GM21619 (cell line): ENCODE measurements at regions not wholly inside any gene's neighbourhood (a gene's known extent, or its start where the extent isn't known, plus 50 kb on each side); places are given as distances from the start of the nearest gene placed in this dataset.

Source experiments
- ATAC-seq: cut with Tn5 transposase; IDR thresholded peaks from one replicate; pipeline ENCODE4 v1.9.1; 2021; ENCODE audit not compliant: unreplicated experiment

DNA sequence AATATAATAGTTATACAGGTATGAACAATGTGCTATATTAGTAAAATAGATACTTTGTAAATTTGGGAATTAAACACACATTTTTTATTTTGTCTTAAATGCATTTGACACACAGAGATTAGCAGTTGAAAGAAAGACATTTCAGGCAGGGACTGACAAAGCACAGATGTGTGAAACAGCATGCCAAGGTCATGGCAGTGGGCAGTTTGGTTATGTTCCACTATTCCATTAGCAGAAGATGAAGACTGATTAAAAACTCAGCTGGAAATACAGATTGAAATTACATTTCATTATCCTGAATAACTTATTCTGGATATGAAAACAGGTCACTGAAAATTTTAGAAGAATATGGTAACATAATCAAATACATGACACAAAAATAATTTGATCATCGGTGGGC is 669.8 kb upstream of the LRFN5 start:
- no peak for ATAC-seq

DNA sequence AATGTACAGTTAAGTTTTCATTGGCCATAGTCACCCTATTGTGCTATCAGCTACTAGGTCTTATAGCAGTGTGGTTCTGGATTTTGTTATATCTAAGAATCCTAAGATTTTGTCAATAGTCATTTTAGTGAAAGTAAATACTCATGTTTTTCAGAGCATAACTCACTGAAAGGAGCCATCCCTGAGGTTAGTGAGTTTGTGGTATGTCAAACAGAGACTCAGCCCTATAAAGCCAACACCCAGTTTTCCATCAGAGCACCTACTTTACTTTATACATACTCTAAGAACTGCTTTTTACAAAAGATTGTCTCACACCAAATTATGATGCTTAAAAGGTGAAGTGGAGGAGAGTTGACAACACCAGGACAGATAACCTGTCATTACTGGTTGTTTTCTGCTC is 686.3 kb upstream of the LRFN5 start:
- no peak for ATAC-seq

DNA sequence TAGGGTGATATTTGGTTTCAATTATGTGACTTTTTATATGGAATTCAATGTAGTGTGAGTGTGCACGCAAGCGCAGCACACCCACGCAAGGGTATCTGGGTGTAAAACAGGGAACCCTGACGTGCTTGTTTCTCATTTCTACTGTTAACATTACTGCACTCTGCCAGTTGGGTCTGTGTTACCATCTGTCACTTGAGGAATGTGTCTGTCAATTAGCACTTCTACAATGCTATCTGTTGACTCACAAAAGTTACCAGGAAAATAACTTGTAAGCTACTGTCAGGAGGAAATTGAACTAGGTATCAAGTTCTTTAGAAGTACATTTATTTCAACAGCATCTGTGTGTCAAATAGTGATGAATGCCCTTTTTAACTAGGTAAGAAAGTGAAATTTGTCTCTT is 695.5 kb upstream of the LRFN5 start:
- no peak for ATAC-seq

DNA sequence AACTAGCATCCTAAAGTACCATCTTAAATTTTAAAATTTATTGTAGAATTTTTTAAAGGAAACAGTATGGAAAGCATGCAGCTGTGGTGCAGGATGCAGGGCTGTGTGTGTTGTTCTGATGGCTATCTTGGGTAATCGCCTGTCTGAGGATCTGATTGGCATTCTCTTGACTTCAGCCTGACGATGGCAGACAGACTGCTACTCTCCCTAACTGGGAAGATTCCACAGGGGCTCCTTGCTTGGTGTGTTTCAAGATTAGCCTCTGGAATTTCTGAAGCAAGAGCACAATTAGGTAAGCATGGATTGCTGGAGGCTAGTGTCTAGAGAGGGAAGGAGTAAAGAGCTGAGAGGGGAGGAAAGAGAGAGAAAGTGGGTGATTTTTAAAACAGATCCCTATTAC is 696.8 kb upstream of the LRFN5 start:
- ATAC-seq: no peak

DNA sequence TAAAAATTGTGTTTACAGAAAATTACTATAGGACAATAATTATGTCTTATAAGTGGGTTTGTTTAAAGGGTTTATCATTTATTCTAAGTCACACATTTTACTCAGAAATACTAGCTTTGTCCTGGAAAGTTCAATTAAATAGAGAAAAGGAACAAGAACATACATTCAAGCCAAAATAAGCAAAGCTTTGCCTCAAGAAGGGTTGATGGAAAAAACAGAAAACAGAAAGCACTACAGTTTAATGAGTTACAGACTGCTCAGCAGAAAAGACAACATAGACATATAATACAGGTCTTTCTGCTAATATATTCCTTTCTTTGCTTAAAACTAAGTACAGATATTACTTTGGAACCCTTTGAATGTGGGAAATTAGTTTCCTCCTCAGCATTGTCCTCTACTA is 703.0 kb upstream of the LRFN5 start:
- no peak for ATAC-seq

DNA sequence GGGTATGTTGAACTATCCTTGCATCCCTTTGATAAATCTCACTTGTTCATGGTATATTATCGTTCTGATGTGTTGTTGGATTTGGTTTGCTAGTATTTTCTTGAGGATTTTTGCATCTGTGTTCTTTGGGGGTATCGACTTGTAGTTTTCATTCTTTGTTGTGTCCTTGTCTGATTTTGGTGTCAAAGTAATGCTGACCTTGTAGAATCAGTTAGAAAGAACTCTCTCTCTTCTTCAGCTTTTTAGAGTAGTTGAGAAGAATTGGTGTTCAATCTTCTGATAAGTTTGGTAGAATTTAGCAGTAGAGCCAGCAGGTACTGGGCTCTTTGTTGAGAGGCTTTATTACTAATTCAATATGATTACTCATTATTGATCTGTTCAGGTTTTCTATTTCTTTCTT is 707.2 kb upstream of the LRFN5 start:
- ATAC-seq: no peak

DNA sequence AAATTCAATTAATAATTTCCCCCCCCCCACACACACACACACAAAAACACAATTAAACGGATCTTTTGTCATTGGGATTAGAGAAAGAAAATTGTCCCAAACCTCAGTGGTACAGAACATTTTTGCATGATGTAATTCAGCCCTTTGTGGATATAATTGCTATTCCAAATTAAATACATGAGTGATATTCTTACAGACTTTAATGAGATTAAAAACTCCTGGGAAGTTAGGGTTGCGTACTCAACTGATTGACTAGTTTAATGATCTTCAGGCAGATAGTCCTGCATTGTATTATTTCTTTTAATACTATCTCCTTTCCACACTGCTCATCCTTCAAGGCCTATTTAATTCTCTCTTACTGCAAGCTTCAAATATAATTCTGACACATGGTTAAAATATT is 711.8 kb upstream of the LRFN5 start:
- ATAC-seq: no peak

DNA sequence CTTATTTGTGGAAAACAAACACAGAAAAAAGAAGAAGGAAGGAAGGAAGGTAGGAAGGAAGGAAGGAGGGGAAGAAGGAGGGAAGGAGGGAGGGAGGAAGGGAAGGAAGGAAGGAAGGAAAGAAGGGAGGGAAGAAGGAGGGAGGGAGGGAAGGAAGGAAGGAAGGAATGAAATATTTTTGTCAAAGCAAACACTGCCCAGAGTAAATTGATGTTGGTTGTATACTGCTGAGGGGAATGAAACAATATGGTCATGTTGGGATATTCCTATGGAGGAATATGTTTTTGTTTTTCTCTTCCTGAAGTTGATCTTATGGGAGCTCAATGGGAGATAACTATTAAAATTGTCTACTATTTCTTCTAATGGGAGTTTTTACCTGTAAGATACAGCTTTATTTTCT is 717.5 kb upstream of the LRFN5 start:
- no peak for ATAC-seq

DNA sequence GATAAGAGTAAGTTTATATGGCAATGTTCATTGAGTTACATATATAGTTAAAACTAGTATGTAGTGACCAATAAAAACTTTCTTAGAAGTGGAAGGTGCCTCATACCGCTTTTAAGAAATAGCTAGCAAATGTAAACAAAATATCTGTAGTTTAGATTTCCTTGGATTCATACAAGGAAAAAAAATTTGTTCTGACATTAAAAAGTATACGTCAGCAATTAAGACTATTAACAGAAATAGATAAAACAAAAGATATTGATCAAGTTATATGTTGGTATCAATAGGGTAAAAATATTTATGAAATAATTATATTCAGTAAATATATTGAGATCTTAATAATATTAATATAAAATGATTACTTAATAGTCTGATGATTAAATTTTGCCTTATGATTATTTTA is 718.8 kb upstream of the LRFN5 start:
- no peak for ATAC-seq

DNA sequence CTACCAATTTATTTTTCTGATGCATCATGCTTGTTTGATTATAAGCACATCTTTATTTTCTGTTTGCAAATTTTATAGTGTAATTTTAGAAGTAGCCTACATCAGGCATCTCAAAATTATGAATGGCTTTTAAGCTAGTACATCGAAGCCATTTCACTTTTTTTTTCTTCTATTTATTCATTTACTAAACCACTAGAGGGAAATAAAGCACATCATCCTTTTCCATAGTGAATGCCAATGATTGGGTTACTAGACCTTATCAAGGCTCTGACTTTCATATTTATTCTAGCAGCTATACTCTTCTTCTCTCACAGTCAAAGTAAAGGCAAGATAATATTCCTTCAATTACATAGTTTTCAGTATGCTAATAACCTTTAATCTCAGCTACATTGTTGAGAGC is 736.4 kb upstream of the LRFN5 start:
- ATAC-seq: no peak

DNA sequence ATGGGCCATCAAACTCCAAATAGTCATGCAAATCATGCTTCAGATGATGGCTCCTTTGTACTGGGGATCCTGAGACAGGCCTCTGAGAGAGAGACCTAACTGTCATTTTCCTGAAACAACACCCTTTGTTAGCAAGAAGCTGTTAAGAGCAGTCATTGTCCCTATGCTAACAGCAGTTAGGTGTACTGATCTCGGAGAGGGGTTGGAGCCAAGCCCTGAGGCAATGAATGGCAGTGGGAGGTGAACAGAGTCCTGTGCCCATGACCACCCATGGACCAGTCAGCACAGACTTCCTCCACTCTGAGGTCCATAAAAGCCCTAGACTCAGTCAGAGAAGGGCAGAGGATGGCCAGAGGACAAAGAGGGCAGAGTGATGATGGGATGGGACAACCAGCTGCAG is 747.6 kb upstream of the LRFN5 start:
- no peak for ATAC-seq

DNA sequence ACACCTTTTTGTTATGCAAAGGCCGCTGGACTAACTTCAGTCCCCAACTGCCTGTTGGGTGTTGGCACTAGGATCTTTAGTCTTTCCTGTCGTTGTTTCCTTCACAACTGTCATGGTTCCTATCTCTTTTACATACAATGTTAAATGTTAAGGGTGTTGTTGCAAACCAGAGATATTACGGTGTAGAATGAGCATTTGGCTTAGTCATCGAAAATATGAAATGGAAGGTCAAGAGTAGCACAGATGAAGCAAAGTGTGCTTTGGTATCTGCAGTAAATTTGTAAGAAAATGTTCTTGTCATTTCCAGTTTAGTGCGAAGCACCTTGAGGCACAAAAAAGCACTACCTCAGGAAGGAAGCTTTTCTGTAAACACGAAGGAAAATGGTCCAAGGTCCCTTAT is 751.3 kb upstream of the LRFN5 start:
- no peak for ATAC-seq

DNA sequence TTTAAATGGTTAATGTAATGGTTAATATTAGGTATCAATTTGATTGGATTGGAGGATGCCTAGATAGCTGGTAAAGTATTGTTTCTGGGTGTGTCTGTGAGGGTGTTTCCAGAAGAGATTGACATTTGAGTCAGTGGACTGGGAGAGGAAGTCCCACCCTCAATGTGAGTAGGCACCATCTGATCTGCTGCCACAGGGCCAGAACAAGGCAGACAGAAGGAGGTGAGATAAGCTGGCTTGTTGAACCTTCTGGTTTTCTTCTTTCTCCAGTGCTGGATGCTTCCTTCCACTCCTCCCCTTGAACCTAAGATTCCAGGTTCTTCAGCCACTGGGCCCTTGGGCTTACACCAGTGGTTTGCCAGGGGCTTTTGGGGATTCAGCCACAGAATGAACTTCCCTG is 756.5 kb upstream of the LRFN5 start:
- ATAC-seq: no peak

DNA sequence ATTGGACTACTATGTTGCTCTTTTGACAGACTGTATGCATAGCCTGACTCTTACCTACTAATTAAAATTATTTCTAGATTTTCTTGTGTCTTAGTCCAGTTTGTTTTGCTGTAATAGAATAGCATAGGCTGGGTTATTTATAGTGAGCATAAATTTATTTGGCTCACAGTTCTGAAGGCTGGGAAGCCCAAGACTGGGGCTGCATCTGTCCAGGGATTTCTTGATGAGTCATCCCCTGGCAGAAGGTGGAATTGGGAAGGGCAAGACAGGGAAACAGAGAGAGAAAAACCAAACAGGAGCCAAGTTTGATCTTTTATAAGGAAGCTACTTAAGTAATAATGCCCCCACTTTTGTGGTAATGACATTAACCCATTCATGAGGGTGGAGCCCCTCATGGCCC is 759.2 kb upstream of the LRFN5 start:
- no peak for ATAC-seq

DNA sequence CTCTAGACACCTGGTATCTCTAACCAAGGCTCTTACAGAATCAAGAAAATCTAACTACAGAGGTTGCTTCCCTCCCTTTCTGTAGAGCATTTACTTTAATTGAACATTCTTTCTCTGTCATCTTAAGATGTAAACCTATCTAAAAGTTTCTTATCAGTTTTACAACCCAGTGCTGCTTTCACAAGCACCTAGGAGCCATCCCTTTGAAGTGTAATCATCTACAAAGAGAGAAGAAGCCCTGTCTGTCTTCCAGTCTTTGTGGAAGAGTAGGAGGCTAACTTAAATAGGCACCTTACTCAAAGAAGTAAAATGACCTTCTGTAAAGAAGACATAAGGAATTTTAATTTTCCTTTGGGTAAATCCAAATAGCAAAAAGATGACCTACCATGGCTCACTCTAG is 763.9 kb upstream of the LRFN5 start:
- ATAC-seq: no peak

DNA sequence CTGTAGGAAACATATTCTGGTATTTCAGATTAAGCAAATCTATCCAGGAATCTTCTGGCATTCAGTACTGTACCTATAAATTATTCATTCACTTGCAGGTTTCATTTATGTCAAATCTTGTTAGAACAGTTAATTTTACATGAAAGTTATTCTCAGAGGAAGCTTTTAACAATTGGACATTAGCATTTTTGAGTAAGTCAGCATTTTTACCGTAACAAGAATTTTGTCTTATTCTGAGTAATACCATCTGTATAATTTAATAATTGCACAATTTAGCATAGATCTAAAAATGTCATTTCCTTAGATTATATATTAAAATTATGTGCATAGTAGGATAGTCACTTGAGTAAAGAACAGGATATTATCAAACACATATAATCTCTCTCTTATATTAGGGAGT is 764.8 kb upstream of the LRFN5 start:
- ATAC-seq: no peak

DNA sequence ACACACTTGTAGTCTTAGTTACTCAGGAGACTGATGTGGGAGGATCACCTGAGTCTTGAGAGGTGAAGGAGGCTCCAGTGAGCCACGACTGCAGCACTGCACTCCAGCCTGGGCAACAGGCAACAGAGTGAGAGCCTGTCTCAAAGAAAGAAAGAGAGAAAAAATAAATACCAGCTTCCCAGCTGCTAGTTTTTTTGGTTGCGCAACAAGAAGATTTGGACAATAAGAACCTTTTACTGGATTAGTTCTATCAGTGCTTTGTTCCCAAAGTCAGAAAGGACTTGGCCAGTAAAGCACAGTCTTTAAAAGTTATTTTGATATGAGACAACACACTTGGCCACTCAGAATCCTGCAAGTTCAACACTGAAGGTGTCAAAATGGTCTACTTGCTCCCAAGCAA is 768.1 kb upstream of the LRFN5 start:
- ATAC-seq: no peak

DNA sequence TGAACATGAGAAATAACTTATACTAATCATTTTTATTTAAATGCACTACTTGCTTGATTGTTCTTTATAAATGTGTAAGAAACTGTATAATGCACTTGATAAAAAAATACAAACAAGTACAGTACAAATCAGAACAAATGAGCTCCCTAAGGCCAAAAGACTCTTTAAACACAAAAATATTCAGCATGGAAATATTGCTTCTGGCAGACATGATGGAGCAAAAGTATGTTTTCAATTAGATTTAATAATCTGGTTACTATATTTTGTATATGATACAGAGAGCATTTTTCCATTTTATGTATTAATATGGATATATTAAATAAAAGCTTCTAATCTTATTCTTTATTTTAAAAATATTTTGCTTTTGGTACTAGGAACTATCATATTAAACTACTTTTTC is 800.2 kb upstream of the LRFN5 start:
- no peak for ATAC-seq

DNA sequence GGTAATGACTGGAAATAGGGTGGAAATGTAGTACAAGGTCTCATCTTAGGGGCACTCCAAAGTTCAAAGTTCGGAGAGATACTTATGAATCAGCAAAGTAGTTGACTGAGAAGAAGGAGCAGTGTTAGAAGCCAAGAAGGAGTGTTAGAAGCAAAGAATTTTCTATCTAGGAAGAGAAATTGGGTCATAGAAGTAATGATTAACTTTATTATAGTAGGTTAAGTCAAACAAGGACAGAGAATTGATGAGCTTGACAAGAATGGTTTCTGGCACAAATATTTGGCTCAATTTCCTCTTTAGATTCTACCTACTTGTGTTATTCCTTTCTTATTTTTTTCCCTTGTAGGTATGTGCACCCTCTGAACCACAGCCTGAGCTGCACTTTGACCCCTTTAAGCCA is 810.5 kb upstream of the LRFN5 start:
- ATAC-seq: no peak

DNA sequence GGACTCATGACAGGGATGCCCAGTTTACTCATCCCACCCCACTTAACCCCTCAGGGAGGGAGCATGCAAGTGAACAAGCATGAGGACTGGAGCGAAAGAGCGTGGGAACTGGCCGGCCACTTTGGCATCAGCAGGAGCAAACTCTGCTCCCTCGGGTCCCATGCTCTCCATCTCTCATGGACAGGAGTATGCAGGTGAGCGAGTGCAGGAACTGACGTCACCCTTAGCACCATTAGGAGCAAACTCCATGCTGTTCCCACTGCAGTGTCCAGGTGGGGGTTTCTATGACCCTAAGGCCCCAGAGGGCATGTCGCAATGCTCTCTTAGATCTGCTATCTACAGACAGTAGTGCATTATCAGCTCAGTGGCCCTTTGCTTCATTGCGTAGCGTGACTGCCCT is 821.8 kb upstream of the LRFN5 start:
- ATAC-seq: no peak

DNA sequence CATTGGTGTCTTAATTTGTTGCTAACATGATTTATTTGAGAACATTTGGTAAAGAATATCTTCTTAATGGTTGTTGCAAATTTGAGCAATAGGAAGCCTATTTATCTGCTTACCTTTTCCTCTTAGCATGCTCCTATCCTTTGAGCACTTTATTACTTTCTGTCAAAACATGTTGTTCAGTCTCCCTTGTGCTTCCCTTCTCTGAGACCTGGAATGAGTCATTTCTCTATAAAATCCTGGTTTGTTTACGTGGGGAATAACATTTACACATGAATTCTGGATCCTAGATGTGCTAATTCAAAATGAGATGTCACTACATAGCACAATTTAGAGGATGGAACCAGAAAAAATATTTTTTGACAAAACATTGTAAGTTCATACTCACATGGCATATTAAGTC is 844.0 kb upstream of the LRFN5 start:
- ATAC-seq: no peak

DNA sequence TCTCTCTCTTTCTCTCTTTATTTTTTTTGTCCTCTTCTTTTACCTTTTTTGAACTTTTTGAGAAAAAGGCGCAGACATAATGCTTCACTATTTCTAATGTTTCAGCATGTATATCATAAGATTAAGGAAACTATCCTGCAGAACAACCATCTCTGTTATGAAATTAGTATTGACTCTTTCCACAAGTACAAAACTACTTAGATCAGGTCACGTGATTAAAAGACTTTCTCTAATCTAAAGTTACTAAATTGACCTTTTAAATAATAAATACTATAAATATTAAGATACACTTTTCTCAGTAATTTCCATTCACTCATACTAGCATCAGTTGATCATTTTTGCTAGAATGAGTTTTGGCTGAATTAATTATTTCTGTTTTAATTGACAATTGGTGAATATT is 844.5 kb upstream of the LRFN5 start:
- ATAC-seq: no peak

DNA sequence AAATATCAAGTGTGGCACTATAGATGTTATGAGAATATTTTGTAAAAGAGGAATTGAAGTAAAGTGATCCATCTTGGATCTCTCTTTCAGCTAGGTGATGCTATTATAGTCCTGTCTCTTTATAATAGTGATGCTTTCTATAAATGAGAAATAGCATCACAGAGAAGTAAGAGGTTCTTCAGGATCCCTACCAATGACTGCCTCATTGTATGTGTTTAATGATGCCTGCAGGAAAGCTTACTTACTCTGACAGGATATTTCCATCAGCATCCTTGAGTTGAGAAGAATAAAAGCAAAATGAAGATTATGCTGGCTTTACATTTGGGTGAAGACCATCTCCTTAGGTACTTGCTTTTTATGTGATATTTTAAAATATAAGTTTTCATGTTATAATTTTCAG is 846.0 kb upstream of the LRFN5 start:
- no peak for ATAC-seq

DNA sequence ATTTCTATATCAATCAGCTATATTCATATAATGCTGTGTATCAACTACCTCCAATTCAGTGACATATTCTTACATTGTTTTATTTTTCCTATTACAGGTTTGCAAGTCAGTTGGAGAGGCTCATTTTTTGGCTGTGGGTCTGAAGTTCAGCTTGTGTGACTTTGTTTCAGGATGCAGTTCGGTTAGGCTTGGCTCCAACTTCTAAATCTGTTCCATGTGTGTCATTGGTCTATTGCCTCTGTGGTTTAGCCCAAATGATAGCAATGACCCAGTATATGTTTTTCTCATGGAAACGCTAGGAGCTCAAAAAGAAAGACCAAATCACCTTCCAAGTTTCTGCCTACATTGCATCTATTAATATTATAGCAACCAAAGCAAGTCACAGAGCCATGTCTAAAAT is 848.6 kb upstream of the LRFN5 start:
- ATAC-seq: no peak
